MM.1S (cell line): ENCODE measurements at regions not wholly inside any gene's neighbourhood (a gene's known extent, or its start where the extent isn't known, plus 50 kb on each side); places are given as distances from the start of the nearest gene placed in this dataset.

Experiments
- DNase-seq: peaks from one replicate; pipeline ENCODE4 v3.0.0-alpha.2; 2015
- H2AFZ ChIP-seq: fragments of 300-600 bp; sonication (generic); 2 replicates; pipeline ENCODE4 v1.6.0; 2016; ENCODE audit warnings: antibody characterized with exemption, low read length
- H3F3A ChIP-seq: fragments of 300-600 bp; sonication (generic); 2 replicates; pipeline ENCODE4 v1.6.1; 2016; ENCODE audit warnings: mild to moderate bottlenecking, antibody characterized with exemption, low read length, moderate library complexity, mixed read lengths; ENCODE audit not compliant: insufficient read depth
- H3K27ac ChIP-seq: fragments of 300-600 bp; sonication (generic); 2 replicates; pipeline ENCODE4 v1.5.1; 2016; ENCODE audit warnings: mild to moderate bottlenecking, low read length
- H3K27me3 ChIP-seq: fragments of 300-600 bp; sonication (generic); replicated peaks from 2 replicates; pipeline ENCODE4 v1.6.0; 2016; ENCODE audit warnings: low read length; ENCODE audit not compliant: insufficient read depth
- H3K36me3 ChIP-seq: fragments of 300-600 bp; sonication (generic); replicated peaks from 2 replicates; pipeline ENCODE4 v1.6.1; 2016; ENCODE audit warnings: mild to moderate bottlenecking, low read length, mixed read lengths; ENCODE audit not compliant: insufficient read depth
- H3K4me1 ChIP-seq: fragments of 300-600 bp; sonication (generic); 2 replicates; pipeline ENCODE4 v1.6.1; 2016; ENCODE audit warnings: low read length, mixed read lengths
- H3K4me2 ChIP-seq: fragments of 300-600 bp; sonication (generic); 2 replicates; pipeline ENCODE4 v1.6.0; 2016; ENCODE audit warnings: low read depth, low read length
- H3K4me3 ChIP-seq: fragments of 300-600 bp; sonication (generic); 2 replicates; pipeline ENCODE4 v1.5.1; 2016; ENCODE audit warnings: low read length, mixed read lengths
- H3K79me2 ChIP-seq: fragments of 300-600 bp; sonication (generic); 2 replicates; pipeline ENCODE4 v1.6.1; 2016; ENCODE audit warnings: mixed run types, low read length, mixed read lengths
- H3K9ac ChIP-seq: fragments of 300-600 bp; sonication (generic); 2 replicates; pipeline ENCODE4 v1.6.1; 2016; ENCODE audit warnings: low read length, mixed read lengths
- H3K9me2 ChIP-seq: fragments of 300-600 bp; sonication (generic); replicated peaks from 2 replicates; pipeline ENCODE4 v1.6.1; 2016; ENCODE audit warnings: mild to moderate bottlenecking, low read length, mixed read lengths; ENCODE audit not compliant: insufficient read depth
- H3K9me3 ChIP-seq: fragments of 300-600 bp; sonication (generic); replicated peaks from 2 replicates; pipeline ENCODE4 v1.6.1; 2016; ENCODE audit warnings: mild to moderate bottlenecking, low read length, mixed read lengths; ENCODE audit not compliant: insufficient read depth
- H4K20me1 ChIP-seq: fragments of 300-600 bp; sonication (generic); 2 replicates; pipeline ENCODE4 v1.6.1; 2016; ENCODE audit warnings: mild to moderate bottlenecking, low read length, moderate library complexity, mixed read lengths; ENCODE audit not compliant: insufficient read depth
- EZH2 ChIP-seq: fragments of 300-600 bp; sonication (generic); optimal IDR thresholded peaks from 2 replicates; pipeline ENCODE3; 2017; ENCODE audit warnings: low read depth, mild to moderate bottlenecking, antibody characterized with exemption, low read length, mixed read lengths
- EZH2phosphoT487 ChIP-seq: fragments of 300-600 bp; sonication (generic); IDR thresholded peaks from 2 replicates; pipeline ENCODE4 v1.6.1; 2018; ENCODE audit warnings: antibody characterized with exemption, low read length
- TF ChIP-seq, protein P1 (sequence below): fragments of 300-600 bp; sonication (generic); IDR thresholded peaks from 2 replicates; pipeline ENCODE4 v1.5.1; 2016; ENCODE audit warnings: antibody characterized with exemption, low read length, mixed read lengths

DNA sequence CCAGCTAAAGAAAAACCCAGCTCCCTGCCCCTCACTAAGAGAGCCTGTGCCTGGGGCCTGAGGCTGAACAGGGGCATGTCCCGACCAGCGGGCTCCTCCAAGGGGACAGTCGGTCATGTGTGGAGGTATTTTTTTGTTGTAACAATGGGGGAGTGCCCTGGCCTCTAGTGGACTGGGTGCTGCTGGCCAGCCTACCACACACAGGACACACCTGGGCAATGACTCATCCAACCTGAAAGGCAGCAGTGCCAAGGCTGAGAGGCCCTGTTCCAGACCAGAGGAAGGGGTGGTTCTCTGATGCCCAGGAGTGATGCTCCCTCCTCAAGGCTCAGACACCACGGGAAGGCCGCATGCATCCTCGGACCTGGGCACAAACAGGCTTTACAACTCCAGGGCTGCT lies 181.5 kb downstream of the OLFM1 start:
- Histone ChIP-seq H3K36me3 (no peaks in the 10 kb centered on the region), H3K4me2 (no peak overlapping the region), H3K79me2 (no peaks in the 10 kb centered on the region), H4K20me1 (no peaks in the 10 kb centered on the region), H3K9ac (no peak overlapping the region), H3K27ac (no peak overlapping the region), H3F3A (no peaks in the 10 kb centered on the region), H3K9me2 (no peaks in the 10 kb centered on the region), H3K27me3 (peaks cover 95% of the 10 kb centered on the region), H3K9me3 (no peaks in the 10 kb centered on the region), H2AFZ (no peak overlapping the region), H3K4me1 (no peaks in the 10 kb centered on the region), H3K4me3 (no peak overlapping the region)
- no peak for DNase-seq
- TF ChIP-seq EZH2phosphoT487 (no peak), EZH2 (no peak)
- TF ChIP-seq, protein P1, sequence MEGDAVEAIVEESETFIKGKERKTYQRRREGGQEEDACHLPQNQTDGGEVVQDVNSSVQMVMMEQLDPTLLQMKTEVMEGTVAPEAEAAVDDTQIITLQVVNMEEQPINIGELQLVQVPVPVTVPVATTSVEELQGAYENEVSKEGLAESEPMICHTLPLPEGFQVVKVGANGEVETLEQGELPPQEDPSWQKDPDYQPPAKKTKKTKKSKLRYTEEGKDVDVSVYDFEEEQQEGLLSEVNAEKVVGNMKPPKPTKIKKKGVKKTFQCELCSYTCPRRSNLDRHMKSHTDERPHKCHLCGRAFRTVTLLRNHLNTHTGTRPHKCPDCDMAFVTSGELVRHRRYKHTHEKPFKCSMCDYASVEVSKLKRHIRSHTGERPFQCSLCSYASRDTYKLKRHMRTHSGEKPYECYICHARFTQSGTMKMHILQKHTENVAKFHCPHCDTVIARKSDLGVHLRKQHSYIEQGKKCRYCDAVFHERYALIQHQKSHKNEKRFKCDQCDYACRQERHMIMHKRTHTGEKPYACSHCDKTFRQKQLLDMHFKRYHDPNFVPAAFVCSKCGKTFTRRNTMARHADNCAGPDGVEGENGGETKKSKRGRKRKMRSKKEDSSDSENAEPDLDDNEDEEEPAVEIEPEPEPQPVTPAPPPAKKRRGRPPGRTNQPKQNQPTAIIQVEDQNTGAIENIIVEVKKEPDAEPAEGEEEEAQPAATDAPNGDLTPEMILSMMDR = no peak

DNA sequence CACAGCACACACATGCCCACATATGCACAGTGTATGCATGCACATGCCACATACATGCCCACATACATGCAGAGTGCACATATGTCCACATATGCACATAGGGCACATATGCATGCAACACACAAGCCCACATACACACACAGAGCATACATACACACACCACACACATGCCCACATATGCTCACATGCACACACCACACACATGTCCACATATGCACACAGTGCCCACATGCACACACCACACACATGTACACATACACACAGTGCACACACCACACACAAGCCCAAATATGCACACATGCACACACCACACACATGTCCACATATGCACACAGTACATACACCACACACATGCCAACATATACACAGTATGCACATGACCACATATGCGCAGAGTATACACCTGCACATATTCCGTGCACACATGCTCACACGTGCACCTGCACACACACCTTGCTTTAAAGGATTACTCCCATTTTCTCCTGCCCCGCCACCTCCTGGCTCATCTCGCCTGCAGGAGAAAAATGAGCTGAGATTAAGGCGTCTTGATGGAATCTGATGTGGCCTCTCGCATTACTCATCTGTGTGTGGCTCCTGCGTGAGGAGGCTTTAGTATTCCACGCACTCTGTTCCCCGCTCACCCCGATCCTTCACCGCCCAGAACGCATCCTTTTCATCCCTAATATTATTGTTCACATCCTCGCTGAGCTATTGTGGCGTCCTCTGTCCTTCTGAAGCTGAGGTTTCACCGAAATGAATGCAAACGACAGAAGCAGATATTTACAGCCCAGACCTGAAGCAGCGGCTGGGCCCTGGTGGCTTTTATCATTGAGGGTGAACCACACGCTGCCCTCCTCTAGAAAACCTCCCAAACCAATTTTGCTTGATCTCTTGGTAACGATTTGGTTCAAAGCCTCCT lies 182.7 kb downstream of the OLFM1 start:
- Histone ChIP-seq H3K79me2 (no peaks in the 10 kb centered on the region), H3K4me3 (no peak overlapping the region), H3K9ac (no peak overlapping the region), H2AFZ (no peak overlapping the region), H3K27me3 (peaks cover 99% of the 10 kb centered on the region), H3K9me3 (no peaks in the 10 kb centered on the region), H3F3A (no peaks in the 10 kb centered on the region), H3K36me3 (no peaks in the 10 kb centered on the region), H3K27ac (no peak overlapping the region), H3K9me2 (no peaks in the 10 kb centered on the region), H4K20me1 (no peaks in the 10 kb centered on the region), H3K4me2 (no peak overlapping the region), H3K4me1 (no peaks in the 10 kb centered on the region)
- no peak for DNase-seq
- TF ChIP-seq EZH2phosphoT487 = no peak
- TF ChIP-seq, protein P1 = no peak
- TF ChIP-seq EZH2 = no peak

DNA sequence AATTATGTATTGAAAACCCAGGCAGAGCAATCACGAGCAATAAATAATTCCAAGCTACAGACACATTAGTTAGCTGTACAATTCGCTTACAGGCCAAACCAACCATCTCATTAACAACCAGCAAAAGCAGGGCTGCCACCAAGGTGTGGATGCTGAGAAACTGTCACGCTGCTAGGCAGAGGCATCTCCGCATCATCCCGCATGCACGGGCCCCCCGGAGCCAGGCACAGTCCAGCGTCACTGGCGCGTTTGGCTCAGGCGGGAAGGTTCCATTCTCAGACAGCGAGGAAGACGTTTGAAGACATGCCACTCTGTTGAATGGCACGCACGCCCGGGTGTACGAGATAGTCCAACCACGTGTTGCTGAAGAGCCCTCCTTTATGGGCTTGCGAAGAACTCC lies 184.0 kb downstream of the OLFM1 start:
- no peak overlapping the region for H3K4me2 ChIP-seq
- H3K9ac ChIP-seq = no peak overlapping the region
- H3K4me3 ChIP-seq = no peak overlapping the region
- H3K4me1 ChIP-seq = no peaks in the 10 kb centered on the region
- no peaks in the 10 kb centered on the region for H3K36me3 ChIP-seq
- no peaks in the 10 kb centered on the region for H3K9me3 ChIP-seq
- TF ChIP-seq, protein P1 = no peak
- H3K9me2 ChIP-seq = no peaks in the 10 kb centered on the region
- DNase-seq = no peak
- no peaks in the 10 kb centered on the region for H3F3A ChIP-seq
- H2AFZ ChIP-seq = no peak overlapping the region
- peaks cover 99% of the 10 kb centered on the region for H3K27me3 ChIP-seq
- H4K20me1 ChIP-seq = no peaks in the 10 kb centered on the region
- no peak overlapping the region for H3K27ac ChIP-seq
- no peaks in the 10 kb centered on the region for H3K79me2 ChIP-seq
